ENCODE measurements at regions not wholly inside any gene's neighbourhood (a gene's known extent, or its start where the extent isn't known, plus 50 kb on each side); places are given as distances from the start of the nearest gene placed in this dataset.
"Not testable (repeated sequence)": the region's sequence is repeated elsewhere in the genome, so short reads cannot be mapped to it uniquely, and the experiment has no call there.

DNA sequence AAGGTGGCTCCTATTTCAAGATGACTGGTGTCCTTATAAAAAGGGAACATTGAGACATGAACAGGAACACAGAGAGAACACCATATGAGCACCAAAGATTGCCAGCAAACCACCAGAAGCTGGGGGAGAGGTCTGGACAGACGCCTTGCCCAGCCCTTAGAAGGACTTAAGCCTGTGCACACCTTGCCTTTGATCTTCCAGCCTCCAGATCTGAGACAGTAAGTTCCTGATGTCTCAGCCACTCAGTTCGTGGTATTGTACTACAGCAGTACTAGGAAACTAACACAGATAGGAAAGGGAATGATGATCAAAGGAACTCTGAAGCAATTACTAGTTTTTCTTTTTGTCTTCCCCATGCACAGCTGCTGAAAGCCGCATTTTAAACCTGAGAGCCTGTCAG, 137.3 kb upstream of the FHL2 start:
- DNase-seq (ENCODE audit: low spot score): no peak

DNA sequence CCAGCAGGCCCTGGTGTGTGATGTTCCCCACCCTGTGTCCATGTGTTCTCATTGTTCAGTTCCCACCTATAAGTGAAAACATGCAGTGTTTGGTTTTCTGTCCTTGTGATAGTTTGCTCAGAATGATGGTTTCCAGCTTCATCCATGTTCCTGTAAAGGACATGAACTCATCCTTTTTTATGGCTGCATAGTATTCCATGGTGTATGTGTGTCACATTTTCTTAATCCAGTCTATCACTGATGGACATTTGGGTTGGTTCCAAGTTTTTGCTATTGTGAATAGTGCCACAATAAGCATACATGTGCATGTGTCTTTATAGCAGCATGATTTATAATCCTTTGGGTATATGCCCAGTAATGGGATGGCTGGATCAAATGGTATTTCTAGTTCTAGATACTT, 130.4 kb upstream of the FHL2 start:
- not testable (repeated sequence) for DNase-seq (ENCODE audit: low spot score)

DNA sequence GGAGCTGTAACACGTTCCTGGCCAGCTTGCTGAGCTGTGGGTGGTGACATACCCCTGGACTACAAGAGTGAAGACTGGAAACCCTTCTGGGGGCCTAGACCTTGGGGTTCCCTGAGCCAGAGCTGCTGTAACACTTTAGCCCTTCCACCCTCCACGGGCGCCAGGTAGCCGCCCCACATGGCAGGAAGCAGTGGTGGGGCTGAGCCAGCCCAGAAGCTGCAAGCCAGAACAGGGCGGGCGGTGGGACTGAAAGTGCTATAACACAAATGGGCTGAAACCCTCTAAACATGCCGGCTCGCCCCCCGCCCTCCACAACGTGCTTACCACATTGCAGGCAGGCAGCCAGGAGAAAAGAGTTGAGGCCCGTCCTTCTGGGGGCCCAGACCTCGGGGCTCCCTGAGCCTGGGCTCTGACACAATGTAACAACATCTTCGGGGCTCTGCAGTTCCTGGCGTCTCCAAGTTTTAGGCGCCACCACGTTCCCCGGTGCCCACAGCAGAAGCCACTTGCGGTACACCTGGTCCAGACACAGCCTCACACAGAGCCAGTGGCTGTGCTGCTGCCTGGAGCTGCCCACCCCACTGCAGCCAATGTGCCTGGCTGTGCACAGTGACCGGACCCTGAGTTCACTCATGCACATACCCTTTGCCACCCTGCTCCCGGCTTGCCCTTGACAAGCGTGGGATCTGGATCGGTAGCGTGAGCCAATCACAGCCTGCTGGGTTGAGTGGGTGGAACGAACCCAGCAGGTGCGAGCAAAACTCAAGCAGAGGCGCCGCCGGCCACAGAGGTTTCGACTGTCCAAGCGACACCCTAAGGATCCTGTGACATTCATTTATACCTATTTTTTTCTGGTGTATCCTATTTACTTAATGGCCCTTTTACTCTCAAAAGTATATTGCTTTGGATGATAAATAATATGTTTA, 127.4 kb upstream of the FHL2 start:
- no peak for DNase-seq (ENCODE audit: low spot score)

DNA sequence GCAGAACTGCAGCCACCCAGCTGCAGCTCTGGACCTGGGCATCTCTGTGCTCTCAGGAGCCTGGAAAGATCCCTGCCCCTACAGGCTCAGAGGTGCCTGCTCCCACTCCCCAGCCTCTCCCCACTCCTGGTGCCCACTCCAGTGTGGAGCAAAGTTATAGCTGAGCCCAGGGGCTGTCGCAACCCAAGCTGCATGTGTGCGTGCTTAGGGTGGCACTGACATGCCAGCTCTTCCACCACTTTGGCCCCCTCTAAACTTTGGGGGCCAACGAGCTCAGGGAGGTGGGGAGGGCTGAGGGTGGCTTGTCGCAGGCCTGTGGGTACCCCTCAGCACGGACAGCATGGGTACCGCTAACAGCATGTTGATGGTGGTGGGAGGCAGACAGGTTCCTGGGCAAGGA, 126.3 kb upstream of the FHL2 start:
- no peak for DNase-seq (ENCODE audit: low spot score)

DNA sequence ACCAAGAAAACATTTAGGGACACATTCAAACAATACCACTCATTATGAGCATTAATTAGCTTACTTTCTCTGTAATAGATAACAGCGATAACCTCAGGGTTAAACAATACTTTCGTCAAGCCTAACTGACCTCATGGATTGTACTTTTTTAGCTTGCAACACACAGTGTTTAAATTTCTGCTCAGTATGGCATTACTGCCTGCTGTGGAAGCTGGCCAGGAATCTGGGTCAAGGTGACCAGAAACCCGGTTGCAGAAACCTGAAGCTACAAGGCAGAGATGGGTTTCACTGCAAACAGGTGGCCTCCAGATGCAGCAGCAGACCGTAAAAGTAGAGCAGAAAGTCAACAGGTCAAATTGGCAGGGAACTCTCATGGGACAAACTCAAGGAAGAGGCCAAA, 123.8 kb upstream of the FHL2 start:
- no peak for DNase-seq (ENCODE audit: low spot score)

DNA sequence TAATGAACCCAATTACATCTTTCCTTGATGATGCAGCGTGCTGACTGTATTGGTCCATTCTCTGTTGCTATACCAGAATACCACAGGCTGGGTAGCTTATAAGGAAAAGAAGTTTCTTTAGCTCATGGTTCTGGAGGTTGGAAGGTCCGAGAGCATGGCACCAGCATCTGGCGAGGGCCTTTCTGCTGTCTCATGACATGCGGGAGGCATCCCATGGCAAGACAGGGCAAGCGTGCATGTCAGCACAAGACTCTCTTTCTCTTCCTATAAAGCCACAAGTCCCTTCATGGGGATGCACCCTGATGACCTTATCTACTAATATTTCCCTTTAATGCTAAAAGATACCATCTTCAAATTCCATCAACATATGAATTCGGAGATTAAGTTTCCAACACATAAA, 122.8 kb upstream of the FHL2 start:
- no peak for DNase-seq (ENCODE audit: low spot score)

DNA sequence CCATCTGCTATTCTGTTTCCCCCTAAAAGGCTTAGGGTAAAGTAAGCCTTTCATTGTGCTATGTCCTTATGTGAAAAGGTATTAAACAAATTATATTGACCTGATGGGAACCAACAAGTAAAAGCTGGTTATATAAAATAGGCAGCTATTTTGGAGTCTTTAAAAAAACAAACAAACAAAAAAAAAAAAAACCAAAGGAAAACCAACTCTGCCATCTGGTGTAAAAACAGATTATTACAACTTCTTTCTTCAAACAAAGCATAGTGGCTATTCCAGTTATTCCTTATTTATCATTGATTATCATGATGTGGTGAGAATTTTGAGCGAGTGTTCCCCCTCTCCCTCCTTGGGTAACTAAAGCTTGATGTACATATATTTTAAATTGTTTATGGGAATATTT, 122.3 kb upstream of the FHL2 start:
- peak; percentile 64 for DNase-seq (ENCODE audit: low spot score)

DNA sequence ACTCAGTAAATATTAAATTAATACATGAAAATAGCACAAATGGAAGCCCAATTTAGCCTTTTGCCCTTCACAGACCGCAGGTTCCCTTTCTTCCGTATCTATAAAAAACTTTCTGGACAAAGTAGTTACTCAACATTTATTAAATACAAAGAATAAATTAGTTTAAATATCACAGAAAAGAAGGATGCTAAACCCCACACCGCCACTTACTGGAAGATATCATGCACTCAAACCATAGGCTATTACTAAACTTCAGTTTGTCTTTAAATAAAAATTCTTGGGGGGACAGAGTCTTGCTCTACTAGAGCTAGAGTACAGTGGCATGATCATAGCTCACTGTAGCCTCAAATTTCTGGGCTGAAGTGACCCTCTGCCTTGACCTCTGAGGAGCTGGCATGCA, 120.7 kb upstream of the FHL2 start:
- no peak for DNase-seq (ENCODE audit: low spot score)

DNA sequence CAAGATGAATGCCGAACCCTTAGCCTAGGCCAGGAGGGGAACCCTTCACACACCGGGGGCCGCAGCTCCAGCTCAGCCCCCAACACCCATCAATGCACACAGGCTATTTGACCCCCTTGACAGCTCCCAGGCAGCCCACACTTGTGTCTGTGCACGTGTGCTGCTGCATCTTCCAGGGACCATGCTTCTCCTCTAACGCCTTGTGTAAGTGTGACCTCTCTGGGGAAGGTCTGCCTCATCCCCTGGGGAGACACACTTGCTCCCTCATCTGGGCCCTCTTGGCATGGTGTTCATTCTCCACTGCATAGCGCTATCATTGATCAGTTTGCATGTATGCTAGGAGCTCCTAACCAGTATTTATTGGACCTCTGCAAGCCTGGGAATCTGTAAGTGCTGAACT, 120.0 kb upstream of the FHL2 start:
- DNase-seq (ENCODE audit: low spot score): peak; percentile 38

DNA sequence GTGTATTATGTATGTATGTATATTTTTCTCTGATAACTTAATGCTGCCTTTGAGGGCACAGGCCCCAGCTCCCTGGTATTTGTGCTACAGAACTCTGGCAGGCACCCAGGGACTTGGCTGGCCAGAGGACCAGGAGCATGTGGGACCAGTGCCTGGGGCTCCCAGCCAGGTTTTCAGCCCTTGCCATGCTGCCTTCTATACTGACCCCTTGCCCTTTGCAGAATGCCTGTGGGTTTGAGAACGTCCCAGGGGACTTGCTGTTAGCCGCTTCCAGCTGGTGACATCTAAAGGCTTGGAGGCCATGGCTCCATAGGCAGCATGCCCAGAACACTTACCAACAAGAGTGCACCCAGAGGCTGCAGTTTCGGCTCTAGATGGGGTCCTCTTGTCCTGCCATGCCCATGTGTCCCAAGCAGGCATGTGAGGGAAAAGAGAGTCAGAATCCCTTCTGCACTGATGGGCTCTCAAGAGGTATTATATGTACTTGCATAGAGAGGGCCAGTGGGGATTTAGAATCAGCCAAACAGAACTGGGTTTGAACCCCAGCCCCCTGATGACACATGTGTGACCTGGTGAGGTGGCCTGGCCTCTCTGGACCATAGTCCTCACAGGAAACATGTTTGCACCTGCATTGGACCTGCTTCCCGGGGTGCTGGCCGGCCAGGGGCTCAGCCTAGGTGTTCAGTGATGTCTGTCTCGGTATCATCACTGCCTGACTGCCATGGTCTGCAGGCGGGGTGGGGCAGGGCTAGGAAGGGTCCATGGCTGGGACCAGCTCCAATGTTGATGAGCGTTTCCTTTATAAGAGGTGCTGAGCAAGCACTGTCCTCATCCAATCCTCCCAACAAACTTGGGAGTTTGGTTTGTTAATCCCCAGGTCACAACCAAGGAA, 119.2 kb upstream of the FHL2 start:
- peak; percentile 68 for DNase-seq (ENCODE audit: low spot score)

DNA sequence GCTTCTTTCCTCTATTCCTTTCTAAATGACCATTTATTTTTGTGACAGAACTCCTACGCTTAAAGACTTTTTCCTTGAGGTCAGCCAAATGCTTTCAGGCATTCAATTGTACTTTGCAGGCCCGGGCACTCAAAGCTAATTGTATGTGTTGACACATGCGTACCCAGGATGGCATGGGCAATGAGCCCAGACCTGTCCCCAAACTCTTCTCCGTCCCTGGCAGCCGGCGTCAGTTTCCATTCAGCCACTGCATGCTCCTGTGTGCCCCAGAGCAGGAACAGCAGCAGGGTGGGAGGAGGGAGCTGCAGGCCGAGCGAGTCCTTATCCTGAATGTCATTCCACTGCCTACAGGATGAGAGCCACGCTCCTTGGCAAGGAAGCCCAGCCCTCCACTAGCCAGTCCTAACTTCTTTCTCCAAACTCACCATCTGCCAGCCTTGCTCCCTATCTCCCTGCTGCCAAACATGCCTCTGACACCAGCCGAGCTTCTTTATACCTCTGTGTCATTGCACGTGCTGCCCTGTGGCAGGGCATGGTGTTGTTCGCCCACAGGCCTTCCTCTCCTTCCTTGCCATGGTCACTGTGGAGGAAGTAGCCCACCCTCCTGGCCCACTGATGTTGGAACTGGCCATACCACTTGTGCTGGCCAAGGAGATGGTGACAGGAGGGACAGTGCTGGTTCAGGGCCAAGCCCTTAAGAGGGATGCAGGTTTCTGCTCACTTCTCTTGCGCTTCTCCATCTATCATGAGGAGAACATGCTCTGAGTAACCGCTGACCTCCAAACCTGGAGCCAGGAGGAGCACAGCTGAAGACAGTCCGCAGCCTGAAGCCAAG, 116.9 kb upstream of the FHL2 start:
- DNase-seq (ENCODE audit: low spot score): no peak

DNA sequence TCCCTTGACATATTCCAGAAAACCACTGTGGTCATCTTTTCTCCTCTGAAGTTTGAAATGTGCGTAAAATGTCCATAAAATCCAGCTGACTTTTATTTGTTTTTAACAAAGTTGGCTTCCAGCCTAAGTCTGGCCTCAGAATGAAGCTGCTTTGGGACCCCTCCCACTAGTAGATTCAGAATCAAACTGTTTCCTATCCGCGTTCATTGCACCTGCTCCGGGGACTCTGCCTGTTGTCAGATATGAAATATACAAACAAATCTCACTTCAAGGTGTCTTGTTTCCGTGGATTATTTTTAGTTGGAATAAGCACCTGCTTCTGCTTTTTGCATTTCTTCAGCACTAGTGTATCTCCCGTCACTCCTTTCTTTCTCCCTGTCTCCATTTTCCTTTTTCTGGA, 115.7 kb upstream of the FHL2 start:
- no peak for DNase-seq (ENCODE audit: low spot score)

DNA sequence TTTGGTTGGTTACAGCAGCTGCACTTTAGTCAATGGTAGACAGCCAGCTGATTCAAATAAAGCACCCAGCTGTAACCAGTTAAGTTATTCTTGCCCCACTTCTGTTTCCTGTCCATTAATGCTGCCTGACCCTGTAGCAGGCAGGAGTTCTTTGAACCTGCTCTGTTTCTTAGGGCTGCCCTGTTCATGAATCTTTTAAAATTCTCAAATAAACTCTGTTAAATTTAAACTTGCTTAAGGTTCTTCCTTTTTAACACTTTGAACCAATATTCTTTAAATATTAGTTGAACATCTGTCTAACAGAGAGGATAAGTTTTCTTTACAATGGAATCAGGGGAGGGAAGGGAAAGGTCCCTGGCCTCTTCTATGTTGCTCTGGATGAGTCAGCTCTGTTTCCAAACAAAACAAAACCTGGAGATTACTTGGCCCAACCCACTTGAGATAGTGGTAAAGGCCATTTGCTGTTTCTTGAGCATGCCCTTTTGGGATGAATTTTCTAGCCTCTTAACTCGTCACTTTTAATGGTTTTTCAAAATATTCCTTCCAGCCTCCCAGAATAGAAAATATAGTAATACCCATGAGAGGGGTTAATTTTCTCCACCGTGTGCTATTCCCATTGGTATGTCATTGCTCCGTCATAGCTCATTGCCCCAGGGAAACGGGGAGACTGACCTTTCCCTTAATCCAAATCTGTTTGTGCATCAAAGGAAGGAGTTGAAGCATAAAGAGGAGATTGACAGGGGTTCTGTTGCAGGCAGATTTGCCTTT, 112.1 kb upstream of the FHL2 start:
- DNase-seq (ENCODE audit: low spot score): no peak

DNA sequence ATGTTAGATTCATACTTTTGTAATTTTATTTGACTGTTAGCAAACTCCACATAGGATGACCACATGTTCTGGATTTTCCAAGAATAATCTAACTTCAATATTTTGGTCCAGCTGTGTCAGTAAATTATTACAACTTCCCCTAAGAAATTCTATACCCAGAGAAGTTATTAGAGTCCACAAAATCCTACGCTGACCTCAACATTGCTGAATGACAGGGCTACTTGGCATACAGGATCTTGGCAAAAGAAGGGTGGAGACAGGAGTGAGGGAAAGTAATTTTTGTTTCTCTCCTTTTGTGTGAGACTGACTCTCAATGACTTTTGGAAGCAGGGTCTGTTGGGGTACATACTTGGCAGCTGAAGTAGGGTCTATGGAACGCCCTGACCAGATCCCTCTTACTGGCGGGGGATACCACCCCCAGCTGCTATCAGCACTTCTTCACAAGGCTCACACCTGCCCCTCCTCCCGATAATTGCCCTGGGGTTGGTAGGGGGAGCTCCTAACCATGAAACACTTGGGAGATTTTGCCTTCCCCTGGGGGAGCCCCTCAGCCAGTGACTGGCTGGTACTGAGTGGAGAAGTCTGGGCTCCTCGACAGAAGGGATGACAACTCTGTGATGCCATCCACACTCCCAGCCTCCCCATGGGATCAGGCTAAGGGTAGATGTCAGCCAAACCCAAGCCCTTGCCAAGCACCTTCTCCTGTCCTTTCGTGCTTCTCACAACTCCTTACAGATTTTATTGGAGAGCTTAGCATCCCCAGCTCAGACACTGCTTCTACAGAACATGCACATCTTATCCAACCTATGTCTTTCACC, 110.6 kb upstream of the FHL2 start:
- no peak for DNase-seq (ENCODE audit: low spot score)

DNA sequence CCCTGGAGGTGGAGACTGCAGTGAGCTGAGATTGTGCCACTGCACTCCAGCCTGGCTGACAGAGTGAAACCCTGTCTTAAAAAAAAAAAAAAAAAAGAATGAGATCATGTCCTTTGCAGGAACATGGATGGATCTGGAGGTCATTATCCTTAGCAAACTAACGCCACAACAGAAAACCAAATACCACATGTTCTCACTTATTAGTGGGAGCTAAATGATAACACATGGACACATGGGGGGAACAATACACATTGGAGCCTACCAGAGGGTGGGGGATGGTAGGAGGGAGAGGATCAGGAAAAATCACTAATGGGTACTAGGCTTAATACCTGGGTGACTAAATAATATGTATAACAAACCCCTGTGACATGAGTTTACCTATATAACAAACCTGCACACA, 108.0 kb upstream of the FHL2 start:
- DNase-seq (ENCODE audit: low spot score): not testable (repeated sequence)

DNA sequence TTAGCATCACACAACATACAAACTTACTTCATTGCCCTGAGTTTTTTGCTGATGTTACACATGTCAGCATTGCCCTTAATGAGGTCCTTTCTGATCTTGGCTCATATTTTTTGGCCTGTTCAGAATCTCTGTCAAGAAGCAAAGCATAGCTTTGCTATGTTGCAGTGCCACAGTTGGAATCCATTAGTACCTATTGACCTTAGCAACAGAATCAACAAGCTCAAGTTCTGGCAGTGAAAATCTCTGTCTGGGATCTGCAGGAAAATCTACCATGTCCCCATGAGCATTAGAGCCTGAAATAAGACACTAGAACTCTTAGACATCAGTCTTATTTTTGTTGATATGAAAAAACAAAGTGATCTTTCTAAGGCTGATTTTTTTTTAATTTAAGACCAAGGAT, 105.6 kb upstream of the FHL2 start:
- DNase-seq (ENCODE audit: low spot score): no peak

DNA sequence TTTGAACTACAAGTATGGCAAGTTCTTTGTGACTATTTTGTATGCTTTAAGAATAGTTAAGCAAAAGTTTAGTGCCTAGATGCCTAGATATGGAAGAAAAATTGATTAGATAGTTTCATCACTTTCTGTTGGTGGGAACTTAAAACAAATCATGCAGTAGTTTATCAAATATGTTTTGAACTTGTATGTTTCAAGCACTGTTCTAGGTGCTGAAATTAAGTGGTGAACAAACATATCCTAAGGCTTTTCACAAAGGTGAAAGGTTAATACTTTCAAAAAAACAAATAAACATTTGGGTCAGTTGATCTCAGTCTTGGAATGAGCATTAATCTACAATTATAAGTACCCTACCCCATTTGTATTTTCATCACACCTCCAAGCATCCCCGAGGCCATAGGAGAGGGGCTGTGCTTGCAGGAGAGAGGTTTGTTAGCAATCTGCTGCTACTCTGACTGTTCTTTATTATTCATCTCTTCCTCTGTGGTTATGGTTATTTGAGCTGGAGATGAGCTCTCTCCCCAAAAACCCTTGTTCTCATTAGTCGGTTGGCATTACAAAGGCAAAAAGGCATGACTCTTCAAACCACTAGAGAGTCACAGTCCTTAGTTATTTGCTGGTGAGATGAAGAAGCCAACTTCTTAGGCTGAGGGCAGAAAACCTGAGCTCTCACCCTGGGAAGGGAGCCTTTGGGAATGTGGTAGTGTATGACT, 103.9 kb upstream of the FHL2 start:
- no peak for DNase-seq (ENCODE audit: low spot score)

DNA sequence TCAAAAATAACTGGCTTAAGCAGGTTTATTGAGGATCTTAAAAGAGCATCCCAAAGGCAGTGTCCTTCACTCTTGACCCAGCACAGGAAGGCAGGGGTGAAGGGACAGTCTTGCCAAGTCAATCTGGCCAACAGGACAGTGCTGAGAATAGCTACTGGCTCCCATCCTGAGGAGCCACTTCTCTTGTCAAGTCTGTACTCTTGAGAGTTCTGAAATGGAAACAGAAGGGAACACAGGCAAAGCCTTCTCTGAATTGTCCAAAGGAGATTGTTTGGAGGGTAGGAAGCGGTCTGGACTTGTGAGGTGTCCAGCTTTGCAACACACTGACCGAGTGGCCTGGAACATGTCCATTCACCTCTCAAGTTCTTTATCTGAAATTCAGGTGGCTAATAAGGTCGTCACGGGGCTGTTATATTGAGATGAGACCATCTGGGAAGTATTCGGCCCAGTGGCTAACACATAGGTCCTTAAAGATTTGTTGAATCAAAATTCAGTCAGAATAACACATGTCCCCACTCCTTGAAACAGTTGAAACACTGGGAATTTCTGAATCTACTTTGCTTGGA, 99.5 kb upstream of the FHL2 start:
- no peak for DNase-seq (ENCODE audit: low spot score)

DNA sequence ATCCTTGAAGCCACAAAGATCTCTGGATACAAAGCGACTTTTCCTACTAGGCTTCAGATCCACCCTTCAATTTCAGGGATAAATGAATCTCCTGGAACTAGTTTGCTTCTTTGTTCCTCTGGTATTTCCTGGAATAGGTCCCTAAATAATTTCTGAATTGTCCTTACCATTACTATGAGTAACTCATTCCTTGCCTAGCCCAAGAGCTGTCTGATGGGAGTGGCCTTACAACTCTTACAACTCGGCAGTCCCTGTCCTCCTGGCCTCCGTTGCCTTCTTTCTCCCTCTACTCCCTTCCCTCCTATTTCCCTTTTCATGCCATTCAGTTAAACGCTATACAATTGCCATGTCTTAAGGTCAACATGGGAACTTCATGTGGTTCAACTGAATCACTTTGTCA, 98.2 kb upstream of the FHL2 start:
- DNase-seq (ENCODE audit: low spot score): peak; percentile 39

DNA sequence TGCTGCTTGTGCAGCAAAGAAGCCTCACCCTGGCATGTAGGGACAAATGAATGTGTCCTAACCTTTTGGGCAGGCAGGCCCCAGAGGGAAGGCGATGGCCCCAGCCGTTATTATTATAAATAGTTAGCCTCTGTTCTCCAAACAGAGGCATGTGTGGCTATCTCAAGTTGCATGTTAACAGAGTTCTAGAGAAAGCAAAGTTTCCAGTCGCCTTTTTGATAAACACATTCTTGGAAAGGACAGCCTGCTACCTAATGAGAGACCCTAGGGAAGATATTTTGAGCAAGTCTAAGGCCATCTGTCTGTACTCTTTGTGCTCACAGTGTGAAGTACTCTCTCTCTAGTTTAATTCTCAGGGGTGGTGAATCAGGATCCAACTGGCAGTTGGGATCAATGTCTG, 97.4 kb upstream of the FHL2 start:
- DNase-seq (ENCODE audit: low spot score): no peak
